Fibroblast of skin of left quadriceps (primary cell): ENCODE measurements at regions not wholly inside any gene's neighbourhood (a gene's known extent, or its start where the extent isn't known, plus 50 kb on each side); places are given as distances from the start of the nearest gene placed in this dataset.
A peak's percentile ranks its signal among the peaks of the same experiment; 100 is the strongest.

Experiments
- DNase-seq, 2 experiments: peaks; one replicate each; pipeline ENCODE4 v3.0.0-alpha.2; 2013; ENCODE audit warnings: low read depth in 2 of 2

GRCh38 chr6:40798069-40798770 is 211.1 kb upstream of the LRFN2 start:
- no peak for DNase-seq

DNA sequence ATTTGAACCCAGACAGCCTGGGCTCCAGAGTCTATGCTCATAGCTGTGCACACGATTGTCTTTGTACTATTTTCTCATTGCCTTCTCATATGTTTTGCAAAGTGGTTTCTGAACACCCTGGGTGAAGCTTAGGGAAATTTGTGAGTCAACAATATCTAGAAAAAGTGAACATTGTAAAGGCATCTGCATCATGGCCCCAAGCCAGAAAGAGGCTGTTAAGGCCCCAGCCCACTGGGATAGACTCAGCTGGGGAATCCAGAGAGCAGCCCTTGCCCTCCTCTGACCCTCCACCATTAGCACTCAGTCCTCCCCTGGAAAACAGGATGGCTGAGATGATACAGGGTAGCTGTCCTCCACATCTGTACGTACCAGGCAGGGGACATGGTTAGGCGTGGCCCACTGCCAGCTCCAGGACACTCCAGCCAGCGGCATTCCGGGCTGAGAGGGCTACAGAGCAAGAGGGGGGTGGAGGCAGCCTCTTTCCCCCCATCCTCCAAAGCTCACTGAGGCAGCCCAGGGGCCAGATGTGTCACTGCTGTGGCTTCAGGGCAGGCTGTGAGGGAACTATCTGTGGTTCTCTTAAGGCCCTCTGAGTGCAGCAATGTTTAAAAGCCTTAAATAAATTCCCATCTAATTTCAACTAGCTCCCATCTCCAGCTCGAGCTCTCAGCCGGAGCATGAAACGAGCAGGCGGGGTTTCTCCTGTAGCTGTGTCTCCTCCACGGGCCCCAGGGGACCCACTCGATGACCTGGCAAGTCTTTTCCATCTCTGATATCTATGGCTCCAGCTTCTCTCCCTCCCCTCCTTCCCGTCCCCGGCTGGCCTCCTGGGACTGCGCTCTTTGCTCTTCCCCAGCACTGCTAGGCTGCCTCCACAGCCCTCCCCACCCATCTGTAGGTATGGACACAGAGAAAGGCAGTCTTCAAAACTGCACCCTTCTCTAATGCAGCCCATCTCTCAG is 209.4 kb upstream of the LRFN2 start:
- peak; percentile 31 to 35 for DNase-seq

DNA sequence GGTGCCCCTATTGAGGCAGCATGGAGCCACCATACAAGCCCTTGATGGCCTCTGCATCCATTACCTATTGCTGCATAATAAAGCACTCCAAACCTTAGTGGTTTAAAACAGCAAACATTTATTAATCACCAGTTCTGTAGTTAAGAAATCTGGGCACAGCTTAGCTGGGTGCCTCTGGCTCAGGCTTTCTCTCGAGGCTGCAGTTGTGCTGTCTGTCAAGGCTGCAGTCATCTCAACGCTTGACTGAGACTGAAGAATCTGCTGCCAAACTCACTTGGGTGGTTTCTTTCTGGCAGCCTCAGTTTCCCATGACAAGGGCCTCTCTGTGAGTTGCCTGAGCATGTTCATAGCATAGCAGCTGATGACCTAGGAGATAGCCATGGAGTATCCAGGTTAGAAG is 207.4 kb upstream of the LRFN2 start:
- no peak for DNase-seq

DNA sequence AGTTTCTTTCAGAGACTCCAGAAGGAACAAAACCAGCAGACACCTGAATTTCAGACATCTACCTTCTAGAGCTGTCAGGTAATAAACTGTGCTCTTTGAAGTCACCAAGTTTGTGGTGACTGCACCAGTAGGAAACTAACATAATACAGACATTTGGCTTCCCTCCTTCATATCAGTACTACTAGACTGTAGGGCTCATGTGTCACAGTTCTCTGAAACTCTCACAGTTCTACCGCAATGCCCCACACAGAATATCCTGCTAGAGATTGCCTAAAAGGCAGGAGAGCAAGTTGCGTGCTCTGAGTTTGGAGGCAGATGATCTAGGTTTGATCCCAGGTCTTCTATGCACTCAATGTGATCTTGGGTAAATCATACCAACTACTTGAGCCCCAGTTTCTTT is 205.0 kb upstream of the LRFN2 start:
- DNase-seq, result no peak

DNA sequence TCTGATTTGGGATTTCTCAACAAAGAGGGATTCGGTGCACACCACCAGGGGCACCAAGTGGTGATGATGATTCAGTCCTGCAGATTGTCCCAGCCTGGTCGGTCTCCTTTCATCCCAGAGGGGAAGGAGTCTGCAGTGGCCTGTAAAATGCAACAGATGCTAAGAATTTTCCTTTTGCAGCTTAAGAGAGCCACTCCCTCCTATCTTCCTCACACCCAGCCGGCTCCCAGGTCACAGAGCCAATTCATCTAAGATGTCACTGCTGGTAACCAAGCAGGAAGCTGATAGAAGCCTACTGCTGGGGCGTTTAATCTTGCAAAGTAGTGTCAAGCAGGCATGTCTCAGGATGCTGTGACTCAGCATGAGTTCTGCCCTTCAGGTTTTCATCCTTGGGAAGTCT is 203.8 kb upstream of the LRFN2 start:
- DNase-seq, result no peak

DNA sequence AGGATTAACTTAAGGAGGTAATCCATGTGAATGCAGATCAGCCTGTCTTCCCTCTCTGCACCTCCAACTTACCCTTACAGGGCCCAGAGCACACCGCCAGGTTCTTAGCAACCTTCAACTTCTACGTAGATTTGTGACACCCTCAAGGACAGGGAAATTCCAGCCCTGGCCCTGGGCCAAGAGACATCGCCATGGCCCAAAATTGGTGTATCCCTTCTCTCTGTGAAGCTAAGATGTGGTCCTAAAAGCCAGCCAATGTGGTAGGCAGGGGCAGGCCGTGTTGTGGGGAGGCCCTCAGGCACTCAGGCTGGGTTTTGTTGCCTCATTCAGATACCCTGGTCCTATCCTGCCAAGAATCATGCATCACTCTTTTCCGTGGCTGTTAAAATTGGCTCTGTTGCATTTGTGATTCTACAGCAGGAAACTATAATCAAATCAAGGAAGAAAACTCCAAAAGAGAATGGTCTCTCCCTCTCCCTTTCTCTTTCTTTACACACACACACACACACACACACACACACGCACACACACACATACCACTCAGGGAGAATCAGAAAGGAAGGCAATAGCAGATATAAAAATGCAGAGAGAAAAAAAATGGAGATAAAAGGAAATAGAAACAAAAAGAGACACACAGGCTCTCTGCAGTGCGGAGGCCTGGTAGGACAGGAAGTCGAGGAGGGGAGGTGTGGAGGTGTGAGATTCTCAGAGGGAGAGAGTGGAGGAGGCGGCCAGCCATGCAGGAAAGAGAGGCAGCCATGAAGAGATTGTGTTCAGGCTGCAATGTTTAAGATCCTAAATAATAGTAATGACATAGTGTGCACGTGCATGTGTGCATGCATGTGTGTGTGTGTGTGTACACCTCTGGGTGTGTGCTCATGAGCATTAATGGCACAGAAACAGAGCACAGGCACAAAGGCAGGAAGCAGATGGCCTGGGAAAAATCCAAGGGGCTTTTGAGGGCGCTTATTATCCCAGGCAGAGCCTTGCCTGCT is 201.8 kb upstream of the LRFN2 start:
- no peak for DNase-seq

- DNase-seq, result no peak
Observed at GRCh38 chr6:40782355-40782754, 195.2 kb upstream of the LRFN2 start.

DNA sequence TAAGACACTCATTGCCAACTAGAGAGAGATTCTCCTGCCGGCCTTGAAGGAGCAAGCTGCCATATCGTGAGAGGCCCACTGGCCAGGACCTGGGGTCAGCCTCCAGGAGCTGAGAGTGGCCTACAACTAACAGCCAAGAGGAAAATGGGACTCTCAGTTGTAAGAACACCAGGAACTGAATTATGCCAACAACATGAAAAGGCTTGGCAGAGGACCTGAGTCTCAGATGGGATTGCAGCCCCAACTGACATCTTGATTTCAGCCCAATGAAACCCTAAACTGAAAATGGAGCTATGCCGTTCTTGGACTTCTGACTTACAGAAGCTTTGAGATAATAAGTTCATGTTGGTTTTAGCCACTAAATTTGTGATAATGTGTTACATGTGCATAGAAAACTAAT is 193.5 kb upstream of the LRFN2 start:
- no peak for DNase-seq

- DNase-seq, result peak; percentile 32 to 37
Observed at GRCh38 chr6:40779409-40779808, 192.2 kb upstream of the LRFN2 start.

GRCh38 chr6:40778918-40779317 is 191.8 kb upstream of the LRFN2 start:
- DNase-seq, result no peak

DNA sequence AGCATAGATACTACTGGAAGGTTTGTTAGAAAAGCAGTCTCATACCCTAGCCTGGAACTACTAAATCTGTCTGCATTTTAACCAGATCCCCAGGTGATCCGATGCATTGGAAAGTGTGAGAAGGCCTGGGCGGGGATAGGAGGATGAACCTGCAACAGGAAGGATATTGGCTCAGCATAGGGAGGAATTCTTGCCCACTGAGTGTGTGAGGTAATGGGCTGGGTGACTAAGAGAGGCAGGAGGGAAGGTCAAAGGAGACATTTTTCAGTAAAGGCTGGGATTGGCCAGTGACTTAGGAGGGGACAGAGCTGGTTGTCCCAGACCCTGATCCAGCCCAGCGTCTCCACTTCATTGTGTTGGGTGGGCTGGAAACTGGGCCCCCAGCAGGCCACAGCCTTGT is 191.0 kb upstream of the LRFN2 start:
- no peak for DNase-seq

GRCh38 chr6:40774932-40775331 is 187.8 kb upstream of the LRFN2 start:
- DNase-seq, result no peak

- DNase-seq, result no peak
Observed at GRCh38 chr6:40770794-40771193, 183.6 kb upstream of the LRFN2 start.

GRCh38 chr6:40764726-40765125 is 177.6 kb upstream of the LRFN2 start:
- no peak for DNase-seq

- DNase-seq, result no peak
Observed at GRCh38 chr6:40762981-40763380, 175.8 kb upstream of the LRFN2 start.

GRCh38 chr6:40760887-40761286 is 173.7 kb upstream of the LRFN2 start:
- DNase-seq, result no peak

DNA sequence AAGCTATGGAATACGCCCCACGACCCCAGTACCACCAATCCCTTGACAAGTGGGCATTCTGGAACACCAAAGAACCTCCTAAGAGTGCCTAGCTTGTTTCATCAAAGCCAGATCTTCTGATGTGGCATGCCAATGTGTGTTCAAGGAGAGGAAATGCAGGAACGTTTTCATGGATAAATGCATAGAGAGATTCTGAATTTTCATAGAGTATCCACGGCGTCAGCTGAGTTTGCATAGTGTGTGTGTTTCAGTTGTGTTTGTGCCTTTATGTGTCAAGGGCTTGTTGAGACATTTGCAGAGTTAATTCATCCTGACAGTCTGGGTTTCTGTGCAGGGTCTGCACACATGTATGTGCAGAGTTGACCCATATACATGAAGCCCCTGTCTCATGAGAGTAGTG is 172.7 kb upstream of the LRFN2 start:
- no peak for DNase-seq

DNA sequence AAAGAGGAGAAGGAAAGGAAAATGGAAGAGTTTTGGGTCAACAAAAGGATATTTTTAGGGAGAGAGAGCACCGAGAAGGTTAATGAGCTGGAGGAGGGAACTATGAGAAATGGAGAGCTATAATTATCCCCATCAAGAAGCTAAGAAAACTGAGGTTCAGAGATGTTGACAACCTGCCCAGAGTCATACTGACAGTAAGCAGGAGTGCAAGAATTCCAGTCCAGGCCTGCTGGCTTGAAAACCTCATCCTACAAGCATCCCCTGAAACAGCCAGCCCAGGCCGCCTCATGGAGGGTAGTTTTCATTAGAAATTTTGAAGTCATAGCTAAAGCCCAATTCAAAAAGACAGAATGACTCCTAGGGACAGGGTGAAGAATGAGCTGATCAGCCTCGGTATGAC is 172.1 kb upstream of the LRFN2 start:
- DNase-seq, result no peak

DNA sequence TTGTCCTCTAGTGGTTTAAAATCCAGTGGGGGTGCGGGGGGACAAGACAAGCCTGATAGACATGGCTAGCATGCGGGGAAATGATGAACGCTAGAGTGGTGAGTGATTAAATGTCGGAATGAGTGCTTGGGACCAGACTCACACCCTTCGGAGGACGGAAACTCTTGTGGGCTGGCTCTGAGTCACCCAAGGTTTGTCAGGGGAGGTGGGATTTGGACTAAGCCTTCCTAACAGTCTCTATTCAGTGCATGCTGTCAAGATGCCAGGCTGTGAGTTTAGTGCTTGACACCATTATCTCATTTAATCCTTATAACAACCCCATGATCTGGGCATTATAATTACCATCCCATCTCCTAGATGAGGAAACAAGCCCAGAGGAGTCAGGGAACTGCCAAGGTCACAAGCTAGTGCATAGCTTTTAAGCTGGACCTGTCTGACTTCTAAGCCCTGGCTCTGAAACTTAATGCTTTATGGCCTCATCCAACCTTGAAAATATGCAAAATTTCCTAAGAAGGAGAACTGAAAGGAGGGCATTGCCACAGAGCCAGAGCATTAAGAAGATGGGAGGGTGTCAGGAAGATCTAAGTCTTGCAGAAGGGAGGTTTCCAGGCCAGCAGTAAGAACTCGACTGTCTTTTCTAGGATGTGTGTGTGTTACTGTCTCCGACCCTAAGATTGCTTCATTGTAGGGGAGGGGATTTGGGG is 168.7 kb upstream of the LRFN2 start:
- DNase-seq, result peak; percentile 44 to 58

DNA sequence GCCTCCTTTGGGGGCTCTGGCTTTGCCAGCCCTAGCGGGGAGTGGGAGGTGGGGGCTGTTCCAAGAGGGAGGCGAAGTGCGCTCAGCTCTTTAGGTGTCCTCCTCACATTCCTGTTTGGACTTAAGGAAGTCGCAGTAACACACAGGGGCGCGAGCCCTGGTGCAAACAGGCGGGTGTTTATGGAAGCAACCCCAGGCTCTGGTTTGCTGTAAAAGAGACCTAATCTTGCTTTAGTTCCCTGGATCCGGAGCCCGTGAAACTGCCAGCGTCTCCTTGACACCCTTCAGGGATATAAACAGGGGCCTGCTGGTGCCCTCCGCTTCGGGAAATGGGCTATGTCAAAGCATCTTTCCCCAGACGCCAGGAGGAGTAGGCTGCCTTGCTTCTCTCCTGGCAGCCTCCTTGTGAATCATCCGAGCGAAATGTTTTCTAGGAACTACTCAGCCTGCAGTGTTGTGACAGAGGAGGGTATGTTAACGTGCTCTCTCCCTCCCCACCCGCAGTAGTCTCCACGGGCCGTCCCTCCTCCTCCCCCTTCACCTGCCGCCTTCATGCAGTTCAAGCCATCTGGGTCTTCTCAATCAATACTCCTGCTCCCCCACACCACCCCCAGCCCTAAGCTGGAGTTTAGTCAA is 168.0 kb upstream of the LRFN2 start:
- peak; percentile 44 to 58 for DNase-seq
